GM21381 (cell line): ENCODE measurements at regions not wholly inside any gene's neighbourhood (a gene's known extent, or its start where the extent isn't known, plus 50 kb on each side); places are given as distances from the start of the nearest gene placed in this dataset.

ENCODE experiments used
- ATAC-seq: cut with Tn5 transposase; IDR thresholded peaks from one replicate; pipeline ENCODE4 v1.9.1; 2021; ENCODE audit warnings: mild to moderate bottlenecking, moderate library complexity; ENCODE audit not compliant: unreplicated experiment

DNA sequence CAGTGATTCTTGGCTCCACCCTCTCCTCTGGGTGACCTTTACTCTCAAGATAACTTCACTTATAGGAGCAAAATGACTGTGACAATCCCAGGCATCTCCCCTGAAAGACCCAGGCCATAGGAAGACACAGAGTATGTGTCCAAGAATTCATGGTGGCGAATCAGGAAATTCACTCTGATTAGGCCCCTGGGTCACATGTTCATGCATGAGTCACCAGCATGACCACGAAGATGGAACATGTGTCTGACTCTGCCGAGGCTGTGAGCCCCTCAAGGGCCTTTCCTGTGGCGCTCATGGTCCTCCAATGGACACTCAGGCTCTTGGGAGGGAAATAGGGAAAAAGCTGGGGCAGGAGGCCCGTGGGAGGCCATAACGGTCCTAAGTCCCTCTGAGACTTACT, 74.0 kb upstream of the TEX51 start:
- no peak for ATAC-seq

GRCh38 chr2:126825316-126825715, 73.4 kb upstream of the TEX51 start:
- ATAC-seq = no peak

GRCh38 chr2:126826491-126826890, 72.2 kb upstream of the TEX51 start:
- ATAC-seq = no peak

GRCh38 chr2:126827371-126827770, 71.3 kb upstream of the TEX51 start:
- ATAC-seq = no peak

- no peak for ATAC-seq
Measured at GRCh38 chr2:126828051-126828450, 70.6 kb upstream of the TEX51 start.

DNA sequence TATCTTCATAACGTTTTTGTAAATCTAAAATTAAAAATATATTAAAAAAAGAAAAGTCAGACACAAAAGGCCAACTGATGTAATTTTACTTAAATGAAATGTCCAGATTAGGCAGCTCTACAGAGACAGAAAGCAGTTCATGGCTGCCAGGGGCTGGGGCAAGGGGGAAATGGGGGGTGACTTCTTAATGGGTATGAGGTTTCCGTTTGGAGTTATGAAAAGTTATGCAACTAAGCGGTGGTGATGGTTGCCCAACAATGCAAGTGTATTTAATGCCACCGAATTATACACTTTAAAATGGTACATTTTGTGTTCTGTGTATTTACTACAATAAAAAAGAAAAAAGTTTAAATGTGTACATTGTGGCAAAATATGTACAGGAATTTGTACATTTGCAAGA, 70.2 kb upstream of the TEX51 start:
- ATAC-seq = no peak

- ATAC-seq = no peak
Measured at GRCh38 chr2:126831234-126832005, 67.3 kb upstream of the TEX51 start.

DNA sequence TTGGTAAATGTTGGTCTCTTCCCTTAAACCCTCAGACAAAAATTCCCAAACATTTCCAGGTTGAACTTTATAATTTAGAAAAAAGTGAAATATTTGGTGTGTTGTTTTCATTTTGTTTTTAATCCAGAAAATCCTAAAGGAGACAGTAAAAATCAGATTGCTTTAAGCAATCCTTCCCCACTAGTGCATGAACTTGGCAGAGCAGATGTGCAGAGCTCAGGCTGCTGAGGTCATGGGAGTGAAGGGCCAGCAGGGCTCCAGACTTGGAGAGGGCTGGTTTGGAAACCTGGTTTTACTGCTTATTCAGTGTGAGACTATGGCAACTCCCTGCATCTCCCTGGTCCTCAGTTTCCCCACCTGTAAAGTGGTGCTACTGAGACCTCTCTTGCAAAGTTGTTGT, 66.7 kb upstream of the TEX51 start:
- ATAC-seq = no peak

- ATAC-seq = no peak
Measured at GRCh38 chr2:126832757-126833156, 65.9 kb upstream of the TEX51 start.

- no peak for ATAC-seq
Measured at GRCh38 chr2:126834006-126834659, 64.6 kb upstream of the TEX51 start.

DNA sequence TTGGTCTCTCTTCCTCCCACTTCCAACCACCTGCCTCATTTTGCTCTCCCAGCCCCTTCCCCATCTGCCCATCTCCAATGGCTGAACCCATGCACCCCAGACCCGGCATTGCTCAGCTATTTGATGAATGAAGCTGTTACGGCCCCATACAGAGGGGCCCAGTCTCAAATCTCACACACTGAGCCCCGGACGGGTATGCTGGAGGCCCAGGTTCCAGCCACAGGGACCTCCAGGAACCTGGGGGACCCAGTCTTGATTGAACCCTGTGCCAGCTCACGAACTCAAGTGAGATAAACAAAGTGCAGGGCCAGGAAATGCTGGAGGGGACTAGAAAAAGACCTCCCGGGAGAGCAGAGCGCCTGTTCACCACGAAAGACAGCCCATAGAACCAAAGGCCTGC, 63.4 kb upstream of the TEX51 start:
- ATAC-seq = no peak

DNA sequence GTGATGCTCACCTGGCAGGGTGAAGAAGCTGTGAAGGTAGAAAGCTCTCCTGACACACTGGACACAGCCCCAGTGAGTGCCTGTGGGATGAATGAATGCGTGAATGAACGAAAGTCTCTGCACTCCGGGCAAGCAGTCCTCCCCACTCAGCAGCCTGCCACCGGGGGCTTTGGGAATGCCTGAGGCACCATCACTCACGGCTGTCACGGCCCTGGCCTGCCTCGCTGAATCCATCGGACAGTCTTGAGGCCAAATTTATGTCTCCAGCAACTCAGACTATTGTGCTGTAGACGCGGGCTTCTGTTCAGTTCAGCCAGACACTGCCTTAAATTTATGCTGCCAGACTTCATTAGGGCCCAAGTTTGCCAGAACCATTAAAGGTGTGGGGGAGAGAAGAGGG, 62.9 kb upstream of the TEX51 start:
- no peak for ATAC-seq

DNA sequence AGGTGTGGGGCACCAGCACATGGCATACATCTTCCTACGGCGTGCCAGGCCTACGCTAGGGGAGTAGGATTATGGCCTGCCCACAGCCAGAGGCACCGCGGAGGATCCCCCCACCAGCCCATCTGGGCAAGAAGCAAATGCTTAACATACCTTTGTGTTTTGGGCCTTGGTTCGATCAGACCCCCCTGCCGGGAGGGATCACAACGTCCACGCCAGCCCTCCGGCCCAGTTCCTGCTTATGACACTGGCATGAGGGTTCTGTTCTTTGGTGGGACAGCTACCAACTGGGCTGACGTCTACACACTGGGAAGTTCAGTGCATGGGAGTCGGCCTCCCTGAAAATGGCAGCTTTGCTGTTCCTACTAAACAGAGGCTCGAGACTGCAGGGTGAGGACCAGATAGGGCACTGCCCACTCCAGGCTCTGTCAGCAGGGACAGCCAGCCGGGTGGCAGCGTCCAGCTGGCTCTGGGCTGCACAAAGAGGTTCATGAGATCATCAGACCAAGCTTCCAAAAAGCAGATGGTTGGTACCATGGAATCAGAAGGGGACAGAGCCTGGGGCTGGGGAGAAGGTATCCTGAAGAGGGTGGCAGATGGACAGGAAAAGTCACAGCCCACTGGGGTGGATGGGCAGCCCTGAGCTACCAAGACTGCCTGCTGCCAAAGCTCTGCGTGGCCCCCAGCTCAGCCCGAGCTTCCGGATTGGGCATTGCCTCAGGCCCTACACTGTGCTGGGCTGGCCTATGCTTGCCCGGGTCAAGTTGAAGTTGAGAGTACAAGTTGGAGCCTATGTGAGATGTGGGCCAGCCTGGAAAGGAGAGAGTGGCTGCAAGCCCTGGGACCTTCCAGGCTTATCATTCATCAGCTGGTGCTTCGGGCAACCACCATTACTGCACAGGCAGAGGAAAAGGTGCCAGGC, 61.7 kb upstream of the TEX51 start:
- ATAC-seq = no peak

GRCh38 chr2:126837966-126838715, 60.5 kb upstream of the TEX51 start:
- no peak for ATAC-seq

GRCh38 chr2:126838716-126838985, 60.0 kb upstream of the TEX51 start:
- no peak for ATAC-seq

DNA sequence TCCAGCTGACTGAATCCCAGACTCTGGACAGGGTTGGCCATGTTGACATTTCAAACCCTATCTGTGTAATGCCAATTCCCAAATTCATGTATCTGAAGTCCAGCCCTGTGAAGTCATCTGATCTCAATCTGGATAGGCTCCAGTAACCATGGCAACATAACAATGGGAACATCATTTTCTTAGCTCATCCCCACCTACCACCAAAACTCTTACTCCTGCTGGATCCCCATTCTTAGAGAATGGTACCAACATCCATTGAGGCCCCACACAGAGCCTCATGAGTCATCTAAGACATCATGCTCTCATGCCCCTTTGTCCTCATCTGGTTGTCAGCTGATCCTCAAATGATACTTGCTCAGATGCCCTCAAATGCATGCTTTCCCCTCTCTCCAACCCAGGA, 58.9 kb upstream of the TEX51 start:
- ATAC-seq = no peak

GRCh38 chr2:126843081-126843480, 55.6 kb upstream of the TEX51 start:
- no peak for ATAC-seq

DNA sequence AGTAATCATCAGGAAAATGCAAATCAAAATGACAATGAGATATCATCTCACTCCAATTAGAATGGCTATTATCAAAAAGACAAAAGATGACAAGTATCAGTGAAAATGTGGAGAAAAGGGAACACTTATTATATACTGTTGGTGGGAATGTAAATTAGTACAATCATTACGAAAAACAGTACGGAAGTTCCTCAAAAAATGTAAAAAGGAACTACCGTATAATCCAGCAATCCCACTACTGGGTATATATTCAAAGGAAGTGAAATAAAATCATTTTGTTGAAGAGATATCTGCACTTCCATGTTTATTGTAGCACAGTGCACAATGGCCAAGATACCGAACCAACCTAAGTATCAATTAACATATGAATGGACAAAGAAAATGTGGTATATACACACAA, 52.4 kb upstream of the TEX51 start:
- no peak for ATAC-seq
